T follicular helper cell (primary cell): ENCODE measurements at regions not wholly inside any gene's neighbourhood (a gene's known extent, or its start where the extent isn't known, plus 50 kb on each side); places are given as distances from the start of the nearest gene placed in this dataset.

Experiments used
- DNase-seq: peaks from one replicate; pipeline ENCODE4 v3.0.0-alpha.2; 2020; ENCODE audit warnings: low read depth

- DNase-seq: no peak
These were observed 153.3 kb upstream of the VSTM2B start for GRCh38 chr19:29372461-29372860.

GRCh38 chr19:29372921-29373797 is 152.6 kb upstream of the VSTM2B start:
- no peak for DNase-seq

GRCh38 chr19:29375429-29376119 is 150.2 kb upstream of the VSTM2B start:
- DNase-seq: no peak

- DNase-seq: no peak
These were observed 148.9 kb upstream of the VSTM2B start for GRCh38 chr19:29376855-29377354.

- no peak for DNase-seq
These were observed 147.7 kb upstream of the VSTM2B start for GRCh38 chr19:29378126-29378525.

GRCh38 chr19:29378543-29379080 is 147.2 kb upstream of the VSTM2B start:
- DNase-seq: no peak

- DNase-seq: no peak
These were observed 146.4 kb upstream of the VSTM2B start for GRCh38 chr19:29379257-29380021.

- no peak for DNase-seq
These were observed 145.2 kb upstream of the VSTM2B start for GRCh38 chr19:29380581-29380980.

- no peak for DNase-seq
These were observed 144.2 kb upstream of the VSTM2B start for GRCh38 chr19:29381353-29382203.

- DNase-seq: no peak
These were observed 142.1 kb upstream of the VSTM2B start for GRCh38 chr19:29383696-29384095.

- DNase-seq: no peak
These were observed 141.1 kb upstream of the VSTM2B start for GRCh38 chr19:29384656-29385055.

- DNase-seq: no peak
These were observed 140.5 kb upstream of the VSTM2B start for GRCh38 chr19:29385191-29385795.

- no peak for DNase-seq
These were observed 138.8 kb upstream of the VSTM2B start for GRCh38 chr19:29386970-29387369.

- DNase-seq: no peak
These were observed 138.2 kb upstream of the VSTM2B start for GRCh38 chr19:29387586-29387985.

- no peak for DNase-seq
These were observed 136.3 kb upstream of the VSTM2B start for GRCh38 chr19:29389495-29389894.

- no peak for DNase-seq
These were observed 135.1 kb upstream of the VSTM2B start for GRCh38 chr19:29390742-29391141.

GRCh38 chr19:29393915-29394460 is 131.8 kb upstream of the VSTM2B start:
- no peak for DNase-seq

- DNase-seq: no peak
These were observed 130.6 kb upstream of the VSTM2B start for GRCh38 chr19:29395111-29395733.

GRCh38 chr19:29395734-29396414 is 129.9 kb upstream of the VSTM2B start:
- DNase-seq: no peak
